WERI-Rb-1 (cell line): ENCODE measurements at regions not wholly inside any gene's neighbourhood (a gene's known extent, or its start where the extent isn't known, plus 50 kb on each side); places are given as distances from the start of the nearest gene placed in this dataset.

Experiments used
- DNase-seq: peaks from one replicate; pipeline ENCODE4 v3.0.0-alpha.2; 2020
- H3K27ac ChIP-seq: fragments of 250-450 bp; sonication (Bioruptor Pico); 2 replicates; pipeline ENCODE4 v1.5.1; 2020; ENCODE audit warnings: mild to moderate bottlenecking, moderate library complexity
- H3K27me3 ChIP-seq: fragments of 250-450 bp; sonication (Bioruptor Pico); 2 replicates; pipeline ENCODE4 v1.5.1; 2021; ENCODE audit warnings: mild to moderate bottlenecking, low read depth, moderate library complexity; ENCODE audit not compliant: insufficient read depth, severe bottlenecking
- H3K36me3 ChIP-seq: fragments of 250-450 bp; sonication (Bioruptor Pico); 2 replicates; pipeline ENCODE4 v1.5.1; 2020; ENCODE audit warnings: mild to moderate bottlenecking, moderate library complexity
- H3K4me3 ChIP-seq: 2 replicates; pipeline ENCODE4 v1.5.1; 2011; ENCODE audit warnings: low read depth, mild to moderate bottlenecking, control low read depth, low read length
- H3K9me3 ChIP-seq: fragments of 250-450 bp; sonication (Bioruptor Pico); 2 replicates; pipeline ENCODE4 v1.5.1; 2021; ENCODE audit warnings: mild to moderate bottlenecking, moderate library complexity; ENCODE audit not compliant: severe bottlenecking
- TF ChIP-seq, protein P1 (sequence below): IDR thresholded peaks from 2 replicates; pipeline ENCODE4 v1.5.1; 2011; ENCODE audit warnings: low read depth, mild to moderate bottlenecking, control low read depth, inconsistent platforms, low read length

DNA sequence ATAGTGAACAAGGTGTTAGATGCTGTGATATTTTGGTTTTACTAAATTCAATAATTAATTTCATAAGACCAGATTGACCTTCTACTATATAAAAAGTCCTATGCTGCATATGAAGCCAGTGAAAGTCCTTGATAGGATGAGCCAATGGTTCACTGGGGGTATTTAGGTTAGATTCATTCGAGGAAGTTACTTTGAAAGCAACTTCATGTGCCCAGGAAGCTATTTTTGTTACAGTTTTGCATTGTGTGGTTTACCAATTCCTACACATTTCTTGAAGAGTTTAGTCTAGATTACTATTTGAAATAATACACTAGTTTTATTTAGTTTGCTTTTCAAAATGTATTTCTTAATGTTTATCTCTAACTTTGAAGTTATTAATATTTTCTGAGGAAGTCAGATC is 58.5 kb upstream of the RMST start:
- H3K36me3 ChIP-seq, result no peaks in the 10 kb centered on the region
- no peaks in the 10 kb centered on the region for H3K9me3 ChIP-seq
- TF ChIP-seq, protein P1, sequence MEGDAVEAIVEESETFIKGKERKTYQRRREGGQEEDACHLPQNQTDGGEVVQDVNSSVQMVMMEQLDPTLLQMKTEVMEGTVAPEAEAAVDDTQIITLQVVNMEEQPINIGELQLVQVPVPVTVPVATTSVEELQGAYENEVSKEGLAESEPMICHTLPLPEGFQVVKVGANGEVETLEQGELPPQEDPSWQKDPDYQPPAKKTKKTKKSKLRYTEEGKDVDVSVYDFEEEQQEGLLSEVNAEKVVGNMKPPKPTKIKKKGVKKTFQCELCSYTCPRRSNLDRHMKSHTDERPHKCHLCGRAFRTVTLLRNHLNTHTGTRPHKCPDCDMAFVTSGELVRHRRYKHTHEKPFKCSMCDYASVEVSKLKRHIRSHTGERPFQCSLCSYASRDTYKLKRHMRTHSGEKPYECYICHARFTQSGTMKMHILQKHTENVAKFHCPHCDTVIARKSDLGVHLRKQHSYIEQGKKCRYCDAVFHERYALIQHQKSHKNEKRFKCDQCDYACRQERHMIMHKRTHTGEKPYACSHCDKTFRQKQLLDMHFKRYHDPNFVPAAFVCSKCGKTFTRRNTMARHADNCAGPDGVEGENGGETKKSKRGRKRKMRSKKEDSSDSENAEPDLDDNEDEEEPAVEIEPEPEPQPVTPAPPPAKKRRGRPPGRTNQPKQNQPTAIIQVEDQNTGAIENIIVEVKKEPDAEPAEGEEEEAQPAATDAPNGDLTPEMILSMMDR, result no peak
- no peak overlapping the region for H3K27ac ChIP-seq
- DNase-seq, result no peak
- no peak overlapping the region for H3K4me3 ChIP-seq
- H3K27me3 ChIP-seq, result peaks cover 4% of the 10 kb centered on the region

DNA sequence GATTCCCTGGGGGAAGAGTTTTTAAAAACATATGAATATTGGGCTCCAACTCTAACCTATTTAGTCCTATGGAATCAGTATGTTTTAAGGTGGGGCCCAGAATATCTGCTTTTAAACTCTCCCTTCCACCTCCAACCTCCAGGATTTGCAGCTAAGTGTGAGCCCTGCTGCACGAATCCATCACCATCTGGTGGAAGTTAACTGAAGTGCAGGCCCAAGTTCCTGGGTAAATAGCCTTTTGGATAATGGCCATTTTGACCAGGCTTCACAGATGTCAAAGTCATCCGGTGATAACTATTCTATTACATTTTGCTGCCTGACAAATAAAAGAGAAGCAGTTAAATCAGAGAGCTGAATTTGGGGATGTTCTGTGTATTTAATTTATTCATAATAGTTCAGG is 58.1 kb upstream of the RMST start:
- Histone ChIP-seq H3K27ac (no peak overlapping the region), H3K9me3 (no peaks in the 10 kb centered on the region), H3K27me3 (peaks cover 4% of the 10 kb centered on the region), H3K4me3 (no peak overlapping the region), H3K36me3 (no peaks in the 10 kb centered on the region)
- DNase-seq, result peak; percentile 56
- TF ChIP-seq, protein P1, result peak; percentile 82

DNA sequence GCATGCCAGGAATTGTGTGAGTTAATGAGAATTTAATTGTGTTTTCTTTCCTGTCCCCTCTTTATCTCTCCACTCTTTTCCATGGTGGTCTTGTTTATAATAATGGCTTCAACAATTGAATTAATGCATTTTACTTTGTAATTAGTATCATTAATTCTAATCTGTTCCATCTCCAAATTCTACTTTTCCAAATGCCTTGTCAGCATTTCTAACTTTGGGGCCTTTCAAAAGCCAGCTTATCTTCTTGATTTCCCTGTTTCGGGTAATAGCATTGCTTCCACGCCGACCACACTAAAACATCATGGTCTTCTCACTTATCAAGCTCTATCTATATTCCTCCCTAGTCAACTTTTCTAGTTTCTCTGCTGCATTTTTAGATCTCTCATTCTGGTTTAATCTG is 54.2 kb upstream of the RMST start:
- TF ChIP-seq, protein P1, result no peak
- no peaks in the 10 kb centered on the region for H3K9me3 ChIP-seq
- no peak for DNase-seq
- no peak overlapping the region for H3K4me3 ChIP-seq
- no peak overlapping the region for H3K27ac ChIP-seq
- peaks cover 4% of the 10 kb centered on the region for H3K27me3 ChIP-seq
- H3K36me3 ChIP-seq, result no peaks in the 10 kb centered on the region

DNA sequence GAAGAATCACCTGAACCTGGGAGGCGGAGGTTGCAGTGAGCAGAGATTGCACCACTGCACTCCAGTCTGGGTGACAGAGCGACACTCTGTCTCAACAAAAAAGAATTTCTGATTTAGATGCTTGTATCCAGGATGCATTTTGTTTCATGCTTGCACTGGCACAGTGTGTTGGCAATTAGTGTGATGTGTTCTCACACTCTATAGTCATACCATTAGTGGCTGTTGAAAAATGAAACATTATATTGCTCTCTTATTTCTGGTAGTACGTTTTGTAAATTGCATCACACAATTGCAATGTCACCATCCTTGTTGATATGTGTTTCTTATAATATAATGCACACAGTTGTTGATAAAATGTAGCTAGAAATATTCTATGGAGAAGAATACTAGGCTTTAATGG is 51.3 kb upstream of the RMST start:
- Histone ChIP-seq H3K27me3 (peaks cover 4% of the 10 kb centered on the region), H3K27ac (no peak overlapping the region), H3K9me3 (no peaks in the 10 kb centered on the region), H3K4me3 (no peak overlapping the region), H3K36me3 (no peaks in the 10 kb centered on the region)
- TF ChIP-seq, protein P1, result no peak
- no peak for DNase-seq
